ENCODE measurements at regions not wholly inside any gene's neighbourhood (a gene's known extent, or its start where the extent isn't known, plus 50 kb on each side); places are given as distances from the start of the nearest gene placed in this dataset.
"Not testable (repeated sequence)": the region's sequence is repeated elsewhere in the genome, so short reads cannot be mapped to it uniquely, and the experiment has no call there.

DNA sequence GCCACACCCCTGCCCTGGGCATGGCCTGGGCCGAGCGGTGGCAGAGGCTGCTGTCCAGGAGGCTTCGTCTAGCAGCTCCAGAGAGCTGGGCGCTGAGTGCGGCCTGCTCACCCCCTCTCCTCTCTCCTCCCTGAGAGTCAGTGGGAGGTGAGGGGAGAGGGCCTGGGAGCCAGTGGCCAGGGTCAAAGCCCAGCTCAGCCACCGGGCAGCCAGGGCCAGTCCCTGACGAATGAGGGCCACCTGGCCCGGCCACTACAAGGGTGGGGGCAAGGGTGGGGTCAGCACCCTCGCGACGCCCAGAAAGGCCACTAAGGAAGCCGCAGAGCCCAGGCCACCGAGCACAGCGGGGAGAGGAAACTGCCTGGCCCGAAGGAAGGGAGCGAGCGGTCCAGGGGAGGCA, 131.7 kb downstream of the FAM53A start:
- no peak for DNase-seq
- peaks cover 0 to 8% of the 10 kb centered on the region in 2 donors for H3K27me3 ChIP-seq
- TF ChIP-seq POLR2A (IDR thresholded peaks at IDR 0.05) = no peak
- TF ChIP-seq, protein P1, sequence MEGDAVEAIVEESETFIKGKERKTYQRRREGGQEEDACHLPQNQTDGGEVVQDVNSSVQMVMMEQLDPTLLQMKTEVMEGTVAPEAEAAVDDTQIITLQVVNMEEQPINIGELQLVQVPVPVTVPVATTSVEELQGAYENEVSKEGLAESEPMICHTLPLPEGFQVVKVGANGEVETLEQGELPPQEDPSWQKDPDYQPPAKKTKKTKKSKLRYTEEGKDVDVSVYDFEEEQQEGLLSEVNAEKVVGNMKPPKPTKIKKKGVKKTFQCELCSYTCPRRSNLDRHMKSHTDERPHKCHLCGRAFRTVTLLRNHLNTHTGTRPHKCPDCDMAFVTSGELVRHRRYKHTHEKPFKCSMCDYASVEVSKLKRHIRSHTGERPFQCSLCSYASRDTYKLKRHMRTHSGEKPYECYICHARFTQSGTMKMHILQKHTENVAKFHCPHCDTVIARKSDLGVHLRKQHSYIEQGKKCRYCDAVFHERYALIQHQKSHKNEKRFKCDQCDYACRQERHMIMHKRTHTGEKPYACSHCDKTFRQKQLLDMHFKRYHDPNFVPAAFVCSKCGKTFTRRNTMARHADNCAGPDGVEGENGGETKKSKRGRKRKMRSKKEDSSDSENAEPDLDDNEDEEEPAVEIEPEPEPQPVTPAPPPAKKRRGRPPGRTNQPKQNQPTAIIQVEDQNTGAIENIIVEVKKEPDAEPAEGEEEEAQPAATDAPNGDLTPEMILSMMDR (IDR thresholded peaks at IDR 0.05) = no peak

DNA sequence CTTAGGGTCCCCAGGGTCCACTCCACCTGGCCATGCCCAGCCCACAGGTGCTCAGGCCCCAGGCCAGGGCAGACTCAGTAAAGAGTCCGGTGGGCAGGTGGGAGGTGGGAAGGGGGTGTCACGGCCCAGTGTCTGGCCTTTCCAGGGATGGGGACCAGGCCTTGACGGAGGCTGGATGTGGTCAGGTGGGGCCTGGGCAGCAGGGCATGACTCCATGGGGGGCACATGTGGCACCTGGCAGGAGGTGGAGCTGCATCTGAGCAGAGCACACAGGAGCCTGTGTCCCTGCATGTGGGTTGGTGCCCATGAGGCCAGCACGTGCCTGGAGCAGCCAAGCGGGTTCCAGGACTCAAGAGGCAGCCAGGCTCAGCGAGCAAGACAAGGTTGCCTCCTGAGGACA, 132.9 kb downstream of the FAM53A start:
- Histone ChIP-seq H3K27ac (no peak overlapping the region), H3K4me1 (peaks cover 0 to 4% of the 10 kb centered on the region in 2 donors), H3K9me3 (no peaks in the 10 kb centered on the region), H3K27me3 (peaks cover 0 to 8% of the 10 kb centered on the region in 2 donors), H3K4me3 (no peak overlapping the region), H3K36me3 (no peaks in the 10 kb centered on the region)
- TF ChIP-seq POLR2A (IDR thresholded peaks at IDR 0.05) = no peak
- DNase-seq = no peak
- intact Hi-C loops (cut with DNase I; ENCODE audit: low total_unique reads) = no loop called here

More for the DNA sequence above, 131.7 kb downstream of the FAM53A start:
- intact Hi-C loops (cut with DNase I; ENCODE audit: low total_unique reads) = no loop called here
- Histone ChIP-seq H3K9me3 (no peaks in the 10 kb centered on the region), H3K36me3 (no peaks in the 10 kb centered on the region), H3K27ac (no peak overlapping the region), H3K4me1 (peaks cover 0 to 7% of the 10 kb centered on the region in 2 donors), H3K4me3 (no peak overlapping the region)

GRCh38 chr4:1550122-1551070, 133.7 kb downstream of the FAM53A start:
- peaks cover 0 to 8% of the 10 kb centered on the region in 2 donors for H3K27me3 ChIP-seq
- TF ChIP-seq POLR2A (IDR thresholded peaks at IDR 0.05) = no peak
- TF ChIP-seq, protein P1 (IDR thresholded peaks at IDR 0.05) = no peak
- no peak overlapping the region for H3K4me3 ChIP-seq
- H3K36me3 ChIP-seq = no peaks in the 10 kb centered on the region
- H3K9me3 ChIP-seq = no peaks in the 10 kb centered on the region
- peaks cover 0 to 4% of the 10 kb centered on the region in 2 donors for H3K4me1 ChIP-seq
- DNase-seq = no peak
- intact Hi-C loops (cut with DNase I; ENCODE audit: low total_unique reads) = no loop called here
- no peak overlapping the region for H3K27ac ChIP-seq

GRCh38 chr4:1549638-1550035, 134.5 kb downstream of the FAM53A start:
- no peak for DNase-seq
- intact Hi-C loops (cut with DNase I; ENCODE audit: low total_unique reads) = no loop called here
- TF ChIP-seq, protein P1 (IDR thresholded peaks at IDR 0.05) = no peak
- no peak overlapping the region for H3K27ac ChIP-seq
- no peaks in the 10 kb centered on the region for H3K9me3 ChIP-seq
- H3K4me1 ChIP-seq = peaks cover 0 to 4% of the 10 kb centered on the region in 2 donors
- H3K4me3 ChIP-seq = no peak overlapping the region
- H3K27me3 ChIP-seq = peaks cover 0 to 3% of the 10 kb centered on the region in 2 donors
- no peaks in the 10 kb centered on the region for H3K36me3 ChIP-seq

DNA sequence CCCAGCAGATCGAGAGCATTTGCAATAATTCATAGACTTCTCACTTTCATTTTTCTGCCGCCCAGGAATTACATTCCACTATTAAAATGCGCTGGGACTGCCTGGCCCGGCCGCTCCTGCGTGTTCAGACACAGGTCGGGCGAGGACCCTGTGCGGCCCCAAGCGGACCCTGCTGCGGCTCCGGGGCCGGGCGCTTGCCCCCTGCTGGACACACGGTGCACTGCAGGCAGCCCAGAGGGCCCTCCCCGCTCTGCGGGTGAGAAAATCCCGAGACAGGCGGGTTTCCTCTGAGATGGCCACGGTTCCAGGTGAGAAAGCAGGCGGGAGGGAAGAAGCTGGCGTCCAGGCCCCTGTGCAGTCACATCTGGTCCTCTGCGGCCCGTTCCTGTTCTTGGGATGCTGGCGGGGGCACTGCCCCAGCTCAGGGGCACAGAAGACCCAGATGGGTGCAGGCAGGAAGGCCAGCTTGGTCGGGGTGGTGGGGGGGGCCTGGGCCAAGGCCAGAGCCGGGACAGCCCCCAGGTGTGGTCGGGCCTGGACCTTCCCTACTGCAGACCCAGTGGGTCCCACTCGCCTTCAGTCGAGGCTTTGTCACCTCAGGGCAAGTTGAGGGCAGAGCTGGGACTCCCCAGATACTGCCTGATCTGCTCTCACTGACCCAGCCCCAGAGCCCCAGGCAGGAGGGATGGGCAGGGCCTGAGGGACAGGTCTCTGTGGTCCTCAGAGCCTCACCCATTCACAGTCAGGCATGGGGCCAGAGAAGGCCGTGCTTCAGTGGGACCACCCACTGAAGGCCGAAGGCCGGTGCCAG, 135.1 kb downstream of the FAM53A start:
- Histone ChIP-seq H3K4me3 (peak overlapping the region; percentile 7 to 29), H3K27ac (peak overlapping the region; percentile 41 to 52)
- H3K4me1 ChIP-seq; H3K9me3 ChIP-seq; H3K27me3 ChIP-seq; H3K36me3 ChIP-seq; intact Hi-C loops (cut with DNase I; ENCODE audit: low total_unique reads): not testable (repeated sequence)
- TF ChIP-seq, protein P1 (IDR thresholded peaks at IDR 0.05) = peak; percentile 91 to 97 (median 92)
- peak; percentile 37 to 74 for DNase-seq

Data from uterus (tissue), 3 donors.